ENCODE measurements at regions not wholly inside any gene's neighbourhood (a gene's known extent, or its start where the extent isn't known, plus 50 kb on each side); places are given as distances from the start of the nearest gene placed in this dataset.

DNA sequence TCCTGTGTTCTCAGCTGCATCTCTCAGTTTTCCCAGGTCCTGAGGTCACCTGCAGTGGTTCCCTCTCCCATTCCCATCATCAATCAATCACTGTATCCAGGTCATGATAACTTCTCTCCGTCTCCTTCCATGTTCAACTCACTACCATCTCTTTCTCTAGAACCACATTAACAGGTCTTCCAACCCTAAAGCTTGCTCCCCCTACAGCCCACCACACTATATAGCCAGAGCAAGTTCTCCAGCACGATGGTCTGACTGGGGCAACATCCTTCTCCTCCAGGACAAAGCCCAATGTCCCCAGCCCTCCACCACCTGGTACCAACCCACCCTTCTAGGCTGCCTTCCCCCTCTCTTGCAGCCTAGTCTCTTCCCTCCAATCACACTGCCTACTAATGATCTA lies 241.6 kb downstream of the CDK5RAP2 start:
- Histone ChIP-seq H3K36me3 (no peaks in the 10 kb centered on the region), H3K27ac (no peak overlapping the region), H3K9me3 (replicated peaks) (no peaks in the 10 kb centered on the region), H3K27me3 (replicated peaks) (no peaks in the 10 kb centered on the region), H3K4me1 (replicated peaks) (no peaks in the 10 kb centered on the region), H3K4me3 (no peak overlapping the region)
- DNase-seq (ENCODE audit: low read depth in 1 of 2, low spot score in 2 of 2): no peak

DNA sequence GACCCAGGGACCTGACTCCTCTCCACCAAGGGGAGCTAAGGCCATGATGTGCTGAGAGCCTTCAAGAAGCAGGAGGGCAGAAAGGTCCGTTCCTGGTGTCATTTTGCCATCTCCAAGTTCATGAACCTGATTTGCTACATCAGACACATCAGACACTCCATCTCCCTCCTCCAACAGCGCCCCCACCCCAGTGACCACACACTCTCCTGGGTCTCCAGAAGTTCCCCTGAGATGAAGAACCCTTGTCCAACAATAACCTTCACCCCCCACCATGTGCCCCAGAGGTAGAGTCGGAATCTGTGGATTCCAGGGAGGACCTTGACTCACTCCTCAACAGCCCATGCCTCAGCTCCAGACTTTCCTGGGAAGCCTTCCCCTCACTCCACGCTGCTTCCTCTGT lies 242.8 kb downstream of the CDK5RAP2 start:
- H3K4me1 ChIP-seq (replicated peaks): no peaks in the 10 kb centered on the region
- no peaks in the 10 kb centered on the region for H3K36me3 ChIP-seq
- no peaks in the 10 kb centered on the region for H3K9me3 ChIP-seq (replicated peaks)
- DNase-seq (ENCODE audit: low read depth in 1 of 2, low spot score in 2 of 2): no peak
- H3K27ac ChIP-seq: no peak overlapping the region
- no peak overlapping the region for H3K4me3 ChIP-seq
- H3K27me3 ChIP-seq (replicated peaks): no peaks in the 10 kb centered on the region

DNA sequence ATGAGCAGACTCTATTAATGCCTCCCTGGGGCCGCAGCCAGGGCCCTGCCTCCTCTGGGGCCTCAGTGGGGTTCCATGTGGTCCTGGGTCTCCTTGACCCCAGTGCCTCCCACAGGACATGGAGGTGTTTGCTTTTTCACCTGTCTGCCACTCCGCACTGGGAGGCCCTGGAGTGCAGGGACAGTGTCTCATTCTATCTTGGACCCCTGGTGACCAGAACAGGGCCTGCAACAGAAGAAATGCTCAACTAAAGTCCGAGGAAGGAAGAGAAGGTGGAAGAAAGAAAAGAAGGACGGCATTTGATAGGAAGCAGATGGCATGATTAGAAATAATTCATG lies 243.2 kb downstream of the CDK5RAP2 start:
- H3K9me3 ChIP-seq (replicated peaks): no peaks in the 10 kb centered on the region
- no peaks in the 10 kb centered on the region for H3K27me3 ChIP-seq (replicated peaks)
- no peaks in the 10 kb centered on the region for H3K4me1 ChIP-seq (replicated peaks)
- no peak for DNase-seq (ENCODE audit: low read depth in 1 of 2, low spot score in 2 of 2)
- no peak overlapping the region for H3K27ac ChIP-seq
- no peaks in the 10 kb centered on the region for H3K36me3 ChIP-seq
- H3K4me3 ChIP-seq: no peak overlapping the region

DNA sequence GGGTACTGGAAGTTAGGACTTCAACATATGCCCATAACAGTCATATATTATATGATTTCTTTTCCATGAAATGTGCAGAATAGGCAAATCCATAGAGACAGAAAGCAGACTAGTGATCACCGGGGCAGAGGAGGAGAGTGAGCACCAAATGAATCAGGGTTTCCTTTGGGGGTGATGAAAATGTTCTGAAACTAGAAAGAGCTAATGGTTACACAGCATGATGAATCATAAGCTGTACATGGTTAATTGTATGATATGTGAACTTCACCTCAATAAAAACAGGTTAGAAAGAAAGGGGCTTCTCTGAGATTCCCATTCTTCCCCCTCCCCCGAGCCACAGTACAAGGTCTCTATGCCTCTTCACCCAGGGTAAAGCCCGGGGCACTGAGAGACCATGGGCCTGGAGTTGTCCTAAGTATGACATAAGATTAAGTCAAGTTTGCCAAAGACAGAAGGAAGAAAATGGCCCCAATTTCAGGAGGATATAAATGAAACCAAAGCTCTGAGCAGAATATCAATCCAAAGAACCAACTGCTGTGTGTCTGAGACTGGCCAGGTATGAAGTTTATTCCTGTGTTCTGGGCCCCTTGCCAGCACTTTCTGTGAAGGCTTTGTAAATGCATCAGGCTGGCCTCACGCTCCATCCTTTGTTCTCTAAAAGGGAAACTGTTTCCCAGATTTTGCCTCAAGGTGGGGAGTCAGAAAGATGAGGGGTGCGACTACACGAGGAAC lies 243.8 kb downstream of the CDK5RAP2 start:
- H3K4me3 ChIP-seq: no peak overlapping the region
- DNase-seq (ENCODE audit: low read depth in 1 of 2, low spot score in 2 of 2): no peak
- no peaks in the 10 kb centered on the region for H3K4me1 ChIP-seq (replicated peaks)
- no peak overlapping the region for H3K27ac ChIP-seq
- H3K9me3 ChIP-seq (replicated peaks): no peaks in the 10 kb centered on the region
- no peaks in the 10 kb centered on the region for H3K27me3 ChIP-seq (replicated peaks)
- H3K36me3 ChIP-seq: no peaks in the 10 kb centered on the region

DNA sequence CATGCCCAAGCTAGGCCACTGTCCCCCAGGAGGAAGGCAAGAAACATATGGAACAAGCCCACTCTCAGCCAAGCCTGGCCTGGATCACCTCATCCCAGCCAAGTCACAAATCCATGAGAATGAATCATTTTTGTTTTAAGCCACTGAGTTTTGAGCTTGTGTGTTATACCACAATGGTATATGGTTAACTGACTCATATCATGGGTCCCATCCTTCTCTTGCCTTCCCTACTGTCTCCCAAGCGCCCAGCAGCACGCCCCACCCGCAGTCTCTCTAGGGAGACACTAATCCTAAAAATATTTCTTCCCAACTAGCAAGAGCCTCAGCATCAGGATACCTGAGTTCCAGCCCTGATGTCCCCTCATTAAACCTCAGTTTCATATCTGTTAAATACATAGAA lies 248.1 kb downstream of the CDK5RAP2 start:
- Histone ChIP-seq H3K4me1 (replicated peaks) (no peaks in the 10 kb centered on the region), H3K27me3 (replicated peaks) (no peaks in the 10 kb centered on the region), H3K4me3 (no peak overlapping the region), H3K36me3 (no peaks in the 10 kb centered on the region), H3K9me3 (replicated peaks) (no peaks in the 10 kb centered on the region), H3K27ac (no peak overlapping the region)
- DNase-seq (ENCODE audit: low read depth in 1 of 2, low spot score in 2 of 2): no peak

DNA sequence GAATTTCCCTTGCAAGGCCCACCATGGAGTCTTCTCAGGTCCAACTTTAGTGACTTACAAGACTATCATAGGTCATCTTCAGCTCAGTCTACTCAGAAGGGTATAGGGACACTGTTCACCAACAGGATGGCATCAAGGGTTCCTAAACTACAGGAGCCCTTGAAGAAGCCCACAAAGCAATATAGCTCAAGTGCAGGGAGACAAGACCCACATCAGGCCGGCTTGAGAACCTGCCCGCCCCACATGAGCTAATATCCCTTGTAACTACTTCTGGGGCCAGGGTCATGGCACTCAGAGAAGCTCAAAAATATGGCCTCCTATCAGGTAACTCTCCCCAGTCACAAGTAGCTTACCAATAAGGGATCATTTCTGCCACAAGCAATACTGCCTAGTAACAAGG lies 249.9 kb downstream of the CDK5RAP2 start:
- no peaks in the 10 kb centered on the region for H3K9me3 ChIP-seq (replicated peaks)
- no peak for DNase-seq (ENCODE audit: low read depth in 1 of 2, low spot score in 2 of 2)
- H3K4me3 ChIP-seq: no peak overlapping the region
- H3K27me3 ChIP-seq (replicated peaks): no peaks in the 10 kb centered on the region
- H3K4me1 ChIP-seq (replicated peaks): no peaks in the 10 kb centered on the region
- no peaks in the 10 kb centered on the region for H3K36me3 ChIP-seq
- H3K27ac ChIP-seq: no peak overlapping the region

DNA sequence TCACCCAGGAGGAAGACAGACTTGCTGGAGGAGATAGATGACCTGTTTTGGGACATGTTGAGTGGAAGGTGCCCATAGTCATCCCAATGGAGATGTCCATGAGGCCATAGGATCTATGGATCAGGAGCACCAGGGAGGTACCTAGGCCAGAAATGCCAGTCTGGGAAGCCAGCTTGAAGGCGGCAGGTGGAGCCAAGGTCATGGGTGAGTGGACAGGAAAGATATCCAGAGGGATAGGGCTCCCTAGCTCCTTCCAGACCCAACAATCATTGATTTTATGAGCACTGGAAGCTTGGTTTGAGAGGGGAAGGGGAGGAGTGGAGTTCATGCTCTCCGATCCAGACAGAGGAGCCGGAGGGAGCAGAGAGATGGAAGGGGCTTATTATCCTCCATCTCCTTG lies 252.6 kb downstream of the CDK5RAP2 start:
- Histone ChIP-seq H3K36me3 (no peaks in the 10 kb centered on the region), H3K4me3 (no peak overlapping the region), H3K9me3 (replicated peaks) (no peaks in the 10 kb centered on the region), H3K27me3 (replicated peaks) (no peaks in the 10 kb centered on the region), H3K4me1 (replicated peaks) (no peaks in the 10 kb centered on the region), H3K27ac (no peak overlapping the region)
- no peak for DNase-seq (ENCODE audit: low read depth in 1 of 2, low spot score in 2 of 2)

DNA sequence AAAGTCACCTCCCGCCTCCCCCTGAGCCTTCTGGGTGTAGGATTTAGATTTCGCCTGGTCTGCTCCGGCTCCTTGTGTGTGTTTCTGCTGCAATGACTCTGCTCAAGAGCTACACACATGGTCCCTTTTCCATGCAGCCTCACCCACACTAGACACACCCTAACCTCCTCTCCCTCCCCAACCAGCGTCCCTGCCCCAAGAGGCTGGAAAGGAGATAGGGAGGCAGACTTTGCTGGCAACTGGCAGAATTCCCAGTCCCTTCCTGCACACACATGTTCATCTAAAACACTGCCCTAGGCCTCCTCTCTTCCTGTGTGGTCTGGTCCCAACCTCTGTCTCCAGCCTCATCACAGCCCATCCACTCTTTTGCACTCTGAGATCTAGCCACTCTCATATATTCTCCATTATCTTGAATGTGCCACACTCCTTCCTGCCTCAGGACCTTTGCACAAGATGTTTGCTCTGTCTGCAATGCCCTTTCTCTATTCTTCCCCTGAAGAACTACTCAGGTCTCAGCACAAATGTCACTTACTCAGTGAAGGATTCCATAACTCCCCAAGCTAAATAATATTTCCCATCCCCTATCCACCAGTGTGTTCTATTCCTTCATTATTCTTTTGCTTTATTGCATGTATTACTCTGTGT lies 253.8 kb downstream of the CDK5RAP2 start:
- H3K27me3 ChIP-seq (replicated peaks): peaks cover under 1% of the 10 kb centered on the region; the same call in 1 of the 2 replicates
- no peak overlapping the region for H3K27ac ChIP-seq
- no peaks in the 10 kb centered on the region for H3K36me3 ChIP-seq
- no peaks in the 10 kb centered on the region for H3K9me3 ChIP-seq (replicated peaks)
- no peaks in the 10 kb centered on the region for H3K4me1 ChIP-seq (replicated peaks)
- H3K4me3 ChIP-seq: no peak overlapping the region
- no peak for DNase-seq (ENCODE audit: low read depth in 1 of 2, low spot score in 2 of 2)

DNA sequence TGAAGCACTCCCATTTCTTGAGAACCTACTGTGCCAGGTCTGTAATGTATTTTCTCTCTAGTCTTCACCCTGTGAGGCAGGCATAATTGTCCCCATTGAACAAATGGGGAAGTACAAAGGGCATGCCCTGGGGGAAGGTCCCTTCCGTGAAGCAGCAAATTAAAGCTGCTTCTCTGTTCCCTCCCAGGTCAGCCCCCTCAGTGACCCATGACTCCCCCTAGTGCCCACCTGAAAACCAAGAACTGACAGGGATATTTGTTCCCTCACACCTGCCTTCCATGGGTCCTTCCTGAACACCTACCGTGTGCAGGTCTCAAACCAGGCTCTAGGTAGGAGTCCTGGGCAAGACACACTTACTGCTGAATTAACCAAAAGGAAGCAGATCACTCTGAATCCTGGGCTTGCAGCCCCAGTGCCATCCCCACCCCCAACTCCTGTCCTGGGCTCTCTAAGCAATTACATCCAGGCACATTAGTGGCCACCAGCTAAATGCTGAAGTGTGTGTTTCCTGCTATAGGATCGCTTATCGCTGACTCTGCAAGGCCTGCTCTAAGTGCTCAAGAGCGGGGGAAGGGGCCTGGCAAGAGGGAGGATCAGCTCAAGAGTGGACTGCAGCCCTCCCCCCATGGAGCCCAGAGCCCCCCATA lies 254.8 kb downstream of the CDK5RAP2 start:
- DNase-seq (ENCODE audit: low read depth in 1 of 2, low spot score in 2 of 2): no peak
- Histone ChIP-seq H3K27ac (no peak overlapping the region), H3K4me1 (replicated peaks) (no peaks in the 10 kb centered on the region), H3K36me3 (no peaks in the 10 kb centered on the region), H3K27me3 (replicated peaks) (peaks cover 3% of the 10 kb centered on the region; the same call in 1 of the 2 replicates), H3K9me3 (replicated peaks) (no peaks in the 10 kb centered on the region), H3K4me3 (no peak overlapping the region)

DNA sequence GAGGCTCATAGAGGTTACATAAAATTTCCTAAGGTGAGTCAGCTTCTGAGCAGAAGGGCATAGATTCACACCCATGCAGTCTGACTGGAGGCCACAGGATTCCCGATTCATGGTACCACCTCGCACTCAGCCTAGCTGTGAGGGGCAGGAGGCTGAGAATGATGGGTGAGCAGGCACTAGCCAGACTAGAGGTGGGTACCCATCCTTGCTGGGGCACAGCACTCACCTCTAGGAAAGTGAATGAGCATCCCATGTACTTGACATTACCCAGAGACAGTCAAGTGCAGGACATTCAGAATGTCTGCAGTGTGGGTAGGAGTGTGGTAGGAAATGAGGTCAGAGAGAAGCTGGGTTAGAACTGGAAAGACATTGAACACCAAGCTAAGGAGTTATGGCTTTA lies 255.5 kb downstream of the CDK5RAP2 start:
- H3K27ac ChIP-seq: no peak overlapping the region
- no peak overlapping the region for H3K4me3 ChIP-seq
- no peaks in the 10 kb centered on the region for H3K9me3 ChIP-seq (replicated peaks)
- H3K36me3 ChIP-seq: no peaks in the 10 kb centered on the region
- H3K4me1 ChIP-seq (replicated peaks): no peaks in the 10 kb centered on the region
- peaks cover 3% of the 10 kb centered on the region; the same call in 1 of the 2 replicates for H3K27me3 ChIP-seq (replicated peaks)
- no peak for DNase-seq (ENCODE audit: low read depth in 1 of 2, low spot score in 2 of 2)

DNA sequence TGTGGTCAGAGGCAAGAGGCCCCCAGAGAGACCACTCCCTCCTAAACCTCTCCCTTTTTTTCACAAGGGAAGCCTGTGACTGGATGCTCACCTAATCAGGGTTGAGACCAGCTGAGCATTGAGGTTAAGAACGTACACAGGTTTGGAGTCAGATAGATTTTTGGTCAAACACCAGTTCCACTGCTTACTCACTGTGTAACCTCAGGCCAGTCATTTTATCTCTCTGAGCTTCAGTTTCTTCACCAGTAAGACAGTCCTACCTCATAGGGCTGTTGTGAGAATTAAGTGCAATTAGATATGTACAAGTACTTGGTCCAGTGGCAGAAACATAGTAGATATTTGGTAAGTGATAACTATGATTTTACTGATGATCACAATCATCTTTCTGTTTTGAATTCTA lies 256.8 kb downstream of the CDK5RAP2 start:
- Histone ChIP-seq H3K27ac (no peak overlapping the region), H3K4me3 (no peak overlapping the region), H3K36me3 (no peaks in the 10 kb centered on the region), H3K27me3 (replicated peaks) (peaks cover 3% of the 10 kb centered on the region; the same call in 1 of the 2 replicates), H3K4me1 (replicated peaks) (no peaks in the 10 kb centered on the region), H3K9me3 (replicated peaks) (no peaks in the 10 kb centered on the region)
- no peak for DNase-seq (ENCODE audit: low read depth in 1 of 2, low spot score in 2 of 2)

DNA sequence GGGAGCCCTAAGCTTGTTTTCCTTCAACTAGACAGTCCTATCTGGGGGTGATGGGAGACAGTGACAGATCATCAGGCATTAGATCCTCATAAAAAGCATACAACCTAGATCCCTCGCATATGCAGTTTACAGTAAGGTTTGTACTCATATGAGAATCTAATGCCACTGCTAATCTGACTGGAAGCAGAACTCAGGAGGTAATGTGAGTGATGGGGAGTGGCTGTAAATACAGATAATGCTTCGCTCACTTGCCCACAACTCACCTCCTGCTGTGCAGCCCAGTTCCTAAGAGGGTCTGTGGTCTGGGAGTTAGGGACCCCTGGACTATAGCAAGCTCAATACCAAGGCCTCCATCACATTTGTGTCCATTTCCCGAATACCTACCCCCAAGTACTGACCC lies 260.5 kb downstream of the CDK5RAP2 start:
- no peak overlapping the region for H3K27ac ChIP-seq
- no peaks in the 10 kb centered on the region for H3K9me3 ChIP-seq (replicated peaks)
- H3K4me3 ChIP-seq: no peak overlapping the region
- no peaks in the 10 kb centered on the region for H3K4me1 ChIP-seq (replicated peaks)
- no peak for DNase-seq (ENCODE audit: low read depth in 1 of 2, low spot score in 2 of 2)
- H3K36me3 ChIP-seq: no peaks in the 10 kb centered on the region
- H3K27me3 ChIP-seq (replicated peaks): peaks cover 3% of the 10 kb centered on the region; the same call in 1 of the 2 replicates

DNA sequence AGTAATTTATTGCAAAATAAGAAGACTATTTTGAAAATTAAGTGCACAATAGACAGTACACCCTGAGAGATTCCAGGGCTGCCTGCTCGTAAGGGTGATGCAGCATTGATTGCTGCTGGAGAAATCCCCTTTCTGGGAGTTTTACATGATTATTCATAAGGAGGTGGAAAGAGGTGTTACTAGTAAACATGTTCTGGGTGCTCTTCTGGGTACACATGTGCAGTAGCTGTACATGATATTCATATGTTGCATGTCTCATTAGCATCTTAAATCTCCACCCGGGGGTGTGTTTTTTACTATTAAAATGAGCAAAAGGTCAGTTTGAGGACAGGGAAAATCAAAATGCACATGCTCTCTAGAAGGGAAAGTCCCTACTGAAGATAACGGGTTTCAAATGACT lies 264.8 kb downstream of the CDK5RAP2 start:
- H3K4me3 ChIP-seq: no peak overlapping the region
- no peaks in the 10 kb centered on the region for H3K9me3 ChIP-seq (replicated peaks)
- DNase-seq (ENCODE audit: low read depth in 1 of 2, low spot score in 2 of 2): no peak
- H3K27me3 ChIP-seq (replicated peaks): no peaks in the 10 kb centered on the region
- no peaks in the 10 kb centered on the region for H3K4me1 ChIP-seq (replicated peaks)
- H3K36me3 ChIP-seq: no peaks in the 10 kb centered on the region
- no peak overlapping the region for H3K27ac ChIP-seq

DNA sequence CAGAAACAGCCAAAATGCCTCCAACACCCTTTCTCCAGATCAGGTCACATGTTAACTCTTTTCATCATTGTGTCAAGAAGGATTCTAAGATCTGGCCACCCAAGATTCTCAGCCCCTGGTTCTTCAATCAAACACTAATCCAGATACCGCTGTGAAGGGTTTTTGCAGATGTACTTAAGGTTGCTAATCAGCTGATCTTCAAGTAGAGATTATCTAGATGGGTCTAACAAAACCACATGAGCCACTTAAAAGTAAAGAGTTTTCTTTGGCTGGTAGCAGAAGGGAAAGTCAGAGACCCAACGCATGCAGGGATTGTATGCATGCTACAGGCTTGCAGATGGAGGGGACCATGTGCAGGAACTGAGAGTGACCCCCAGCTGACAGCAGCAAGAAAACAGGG lies 267.9 kb downstream of the CDK5RAP2 start:
- no peak overlapping the region for H3K4me3 ChIP-seq
- no peaks in the 10 kb centered on the region for H3K4me1 ChIP-seq (replicated peaks)
- no peaks in the 10 kb centered on the region for H3K27me3 ChIP-seq (replicated peaks)
- no peaks in the 10 kb centered on the region for H3K36me3 ChIP-seq
- DNase-seq (ENCODE audit: low read depth in 1 of 2, low spot score in 2 of 2): no peak
- no peaks in the 10 kb centered on the region for H3K9me3 ChIP-seq (replicated peaks)
- no peak overlapping the region for H3K27ac ChIP-seq
